ENCODE measurements at regions not wholly inside any gene's neighbourhood (a gene's known extent, or its start where the extent isn't known, plus 50 kb on each side); places are given as distances from the start of the nearest gene placed in this dataset.
"Not testable (repeated sequence)": the region's sequence is repeated elsewhere in the genome, so short reads cannot be mapped to it uniquely, and the experiment has no call there.

DNA sequence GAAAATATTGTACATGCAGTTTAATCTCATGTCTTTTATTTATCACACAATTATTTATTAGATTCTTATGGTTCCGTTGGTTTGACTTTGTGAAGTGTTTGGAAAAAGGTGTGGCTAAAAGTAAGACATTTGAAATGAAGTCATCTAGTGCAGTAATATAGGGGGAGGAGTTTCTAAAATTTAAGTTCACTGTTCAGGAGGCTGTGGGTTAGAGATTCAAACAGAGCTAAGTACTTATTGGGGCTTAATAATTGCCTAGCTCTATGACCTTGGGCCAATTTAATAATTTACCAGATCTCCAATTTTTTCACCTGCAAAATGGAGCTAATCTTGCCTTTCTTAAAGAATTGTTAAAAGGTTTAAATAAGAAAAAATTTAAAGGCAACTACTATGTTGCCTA lies 144.6 kb downstream of the NDFIP2 start:
- no peak for DNase-seq (ENCODE audit: low read depth)

DNA sequence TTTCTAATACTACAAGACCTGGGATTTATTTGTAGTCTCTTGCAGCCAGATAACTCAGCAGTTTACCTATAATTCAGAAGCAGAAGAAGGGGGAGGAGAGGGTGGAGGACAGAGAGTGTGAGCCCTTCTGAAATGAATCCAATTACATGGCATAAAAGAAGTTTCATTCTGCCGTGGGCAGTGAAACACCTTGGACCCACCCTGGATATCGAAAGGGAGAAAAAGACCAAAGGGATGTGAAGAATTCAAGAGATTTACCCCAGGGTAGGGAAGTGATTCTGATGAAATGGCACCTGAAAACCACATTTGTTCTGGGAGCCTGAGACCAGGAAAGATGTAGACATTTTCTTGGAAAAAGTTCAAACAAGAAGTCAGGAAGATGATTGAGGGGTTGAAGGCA lies 140.9 kb downstream of the NDFIP2 start:
- DNase-seq (ENCODE audit: low read depth), result no peak

DNA sequence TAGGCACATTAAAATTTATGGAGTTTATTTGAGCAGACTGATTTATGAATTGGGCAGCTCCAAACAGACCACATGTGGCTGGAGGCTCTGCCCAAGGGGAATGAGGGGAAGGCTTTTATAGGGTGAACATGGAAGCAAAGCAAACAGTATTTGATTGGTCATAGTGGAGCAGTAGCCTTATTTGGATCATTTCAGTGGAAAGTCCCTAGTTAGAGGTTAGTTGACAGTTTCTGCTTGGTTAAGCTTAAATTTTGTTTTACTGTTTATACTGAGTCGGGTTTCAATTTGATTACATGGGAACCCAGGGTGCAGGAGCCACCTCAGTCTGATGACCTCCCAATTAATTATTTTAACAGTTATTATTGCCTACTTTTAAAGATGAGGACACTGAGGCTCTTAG lies 140.5 kb downstream of the NDFIP2 start:
- DNase-seq (ENCODE audit: low read depth), result no peak

DNA sequence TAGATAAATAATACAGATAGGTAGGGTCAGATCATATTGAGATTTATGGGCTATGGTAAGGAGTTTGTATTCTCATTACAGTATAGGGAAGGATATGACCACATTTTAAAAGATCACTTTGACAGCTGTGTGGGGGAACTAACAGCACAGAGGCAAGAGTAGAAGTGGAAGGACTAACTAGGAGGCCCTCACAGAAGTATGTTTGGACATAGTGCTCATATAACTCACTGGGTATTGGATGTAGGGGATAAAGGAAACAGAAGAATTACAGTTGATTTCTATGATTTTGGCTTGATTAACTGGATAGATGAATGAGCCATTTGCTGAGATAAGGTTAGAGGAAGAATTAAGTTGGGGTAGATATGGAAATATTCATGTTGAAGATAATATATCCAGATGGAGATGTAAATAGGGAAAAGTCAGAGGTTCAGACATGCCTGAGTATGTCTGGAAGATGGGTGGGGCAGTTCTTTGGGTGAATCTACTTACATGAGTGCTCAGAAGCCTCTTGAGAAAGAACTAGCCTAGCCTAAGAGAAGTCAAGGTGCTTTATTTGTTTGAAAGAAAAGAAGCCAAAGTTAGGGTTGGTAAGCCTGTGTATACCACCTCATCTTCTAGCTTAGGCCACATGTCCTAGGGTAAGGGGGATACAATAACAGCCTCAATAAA lies 133.4 kb downstream of the NDFIP2 start:
- DNase-seq (ENCODE audit: low read depth), result no peak

DNA sequence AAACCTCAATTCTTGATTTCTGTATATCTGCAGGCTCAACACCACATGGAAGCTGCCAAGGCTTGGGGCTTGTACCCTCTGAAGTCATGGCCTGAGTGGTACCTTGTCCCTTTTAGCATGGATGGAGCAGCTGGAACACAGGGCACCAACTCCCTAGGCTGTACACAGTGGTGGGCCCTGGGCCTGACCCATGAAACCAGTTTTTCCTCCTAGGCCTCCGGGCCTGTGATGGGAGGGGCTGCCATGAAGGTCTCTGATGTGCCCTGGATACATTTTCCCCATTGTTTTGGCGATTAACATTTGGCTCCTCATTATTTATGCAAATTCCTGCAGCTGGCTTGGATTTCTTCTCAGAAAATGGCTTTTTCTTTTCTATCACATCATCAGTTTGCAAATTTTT lies 131.6 kb downstream of the NDFIP2 start:
- no peak for DNase-seq (ENCODE audit: low read depth)

DNA sequence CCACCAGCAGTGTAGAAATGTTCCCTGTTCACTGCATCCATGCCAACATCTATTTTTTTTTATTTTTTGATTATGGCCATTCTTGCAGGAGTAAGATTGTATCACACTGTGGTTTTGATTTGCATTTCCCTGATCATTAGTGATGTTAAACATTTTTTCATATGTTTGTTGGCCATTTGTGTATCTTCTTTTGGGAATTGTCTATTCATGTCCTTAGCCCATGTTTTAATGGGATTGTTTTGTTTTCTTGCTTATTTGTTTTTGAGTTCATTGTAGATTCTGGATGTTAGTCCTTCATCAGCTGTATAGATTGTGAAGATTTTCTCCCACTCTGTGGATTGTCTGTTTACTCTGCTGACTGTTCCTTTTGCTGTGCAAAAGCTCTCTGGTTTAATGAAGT lies 126.9 kb downstream of the NDFIP2 start:
- not testable (repeated sequence) for DNase-seq (ENCODE audit: low read depth)
